SK-N-SH (cell line): ENCODE measurements at regions not wholly inside any gene's neighbourhood (a gene's known extent, or its start where the extent isn't known, plus 50 kb on each side); places are given as distances from the start of the nearest gene placed in this dataset.

ENCODE experiments used
- CTCF ChIA-PET: fragments of 300-600, 350-600 bp; formaldehyde crosslinking; extraction: SDS; loops from one replicate; lab custom pipeline; 2021; lab: Yijun Ruan, JAX
- POLR2A ChIA-PET: fragments of 350-600 bp; sonication (Branson Sonifier 250); formaldehyde crosslinking; extraction: SDS; loops from one replicate; lab custom pipeline; 2020; ENCODE audit warnings: antibody characterized with exemption, inconsistent platforms; lab: Yijun Ruan, JAX
- DNase-seq: peaks from one replicate; pipeline ENCODE4 v3.0.0; 2012
- H2AFZ ChIP-seq: fragments of 200-600 bp; sonication (generic); 2 replicates; pipeline ENCODE4 v1.8.1; 2016; ENCODE audit warnings: antibody characterized with exemption, mild to moderate bottlenecking, low read depth
- H3F3A ChIP-seq: fragments of 200-600 bp; sonication (generic); replicated peaks from 2 replicates; pipeline ENCODE3; 2016; ENCODE audit warnings: antibody characterized with exemption, mild to moderate bottlenecking; ENCODE audit not compliant: insufficient read depth
- H3K27ac ChIP-seq, 2 experiments: fragments of 200-500 bp in 1 of 2; fragments of 200-600 bp in 1 of 2; sonication (Bioruptor generic) in 1 of 2; sonication (generic), shearing (Covaris generic) in 1 of 2; 2 replicates each; pipeline versions ENCODE4 v1.5.1 to v1.6.1; 2014 to 2016; ENCODE audit warnings: low read depth in 2 of 2, inconsistent platforms in 1 of 2, low read length in 1 of 2, mild to moderate bottlenecking in 1 of 2, mixed read lengths in 1 of 2
- H3K27me3 ChIP-seq: fragments of 200-600 bp; sonication (generic), shearing (Covaris generic); 2 replicates; pipeline ENCODE4 v1.6.1; 2016; ENCODE audit warnings: mixed run types; ENCODE audit not compliant: insufficient read depth
- H3K36me3 ChIP-seq, 2 experiments: fragments of 200-500 bp in 1 of 2; fragments of 200-600 bp in 1 of 2; sonication (Bioruptor generic) in 1 of 2; sonication (generic) in 1 of 2; replicated peaks in 1 of 2; 2 replicates each; pipeline versions ENCODE3 to v1.5.1; 2014 to 2016; ENCODE audit warnings: low read length in 1 of 2, mild to moderate bottlenecking in 1 of 2; ENCODE audit not compliant: insufficient read depth in 2 of 2, control insufficient read depth in 1 of 2
- H3K4me1 ChIP-seq, 2 experiments: fragments of 200-500 bp in 1 of 2; fragments of 200-600 bp in 1 of 2; sonication (Bioruptor generic) in 1 of 2; sonication (generic), shearing (Covaris generic) in 1 of 2; 2 replicates each; pipeline versions ENCODE4 v1.5.1 to v1.6.1; 2014 to 2016; ENCODE audit warnings: low read depth in 1 of 2, low read length in 1 of 2, mixed run types in 1 of 2; ENCODE audit not compliant: insufficient read depth in 2 of 2, control insufficient read depth in 1 of 2
- H3K4me2 ChIP-seq: fragments of 200-600 bp; sonication (generic), shearing (Covaris generic); 2 replicates; pipeline ENCODE4 v1.6.1; 2017; ENCODE audit warnings: mixed run types
- H3K4me3 ChIP-seq, 2 experiments: fragments of 200-500 bp in 1 of 2; fragments of 200-600 bp in 1 of 2; sonication (Bioruptor generic) in 1 of 2; sonication (generic), shearing (Covaris generic) in 1 of 2; 2 replicates each; pipeline versions ENCODE4 v1.5.1 to v1.8.1; 2014 to 2016; ENCODE audit warnings: low read depth in 2 of 2, inconsistent platforms in 1 of 2, low read length in 1 of 2, mild to moderate bottlenecking in 1 of 2, mixed read lengths in 1 of 2, moderate library complexity in 1 of 2
- H3K79me2 ChIP-seq: fragments of 200-600 bp; sonication (generic); 2 replicates; pipeline ENCODE4 v1.8.1; 2017; ENCODE audit warnings: mild to moderate bottlenecking; ENCODE audit not compliant: insufficient read depth
- H3K9ac ChIP-seq: fragments of 200-600 bp; sonication (generic); 2 replicates; pipeline ENCODE4 v1.6.1; 2017; ENCODE audit warnings: mixed run types
- H3K9me2 ChIP-seq: fragments of 200-600 bp; sonication (generic); 2 replicates; pipeline ENCODE4 v1.6.1; 2017; ENCODE audit warnings: mixed run types
- H3K9me3 ChIP-seq: fragments of 200-600 bp; sonication (generic); 2 replicates; pipeline ENCODE4 v1.6.1; 2017; ENCODE audit warnings: mixed run types, mild to moderate bottlenecking, moderate library complexity
- H4K20me1 ChIP-seq: fragments of 200-600 bp; sonication (generic); 2 replicates; pipeline ENCODE4 v1.6.1; 2017; ENCODE audit warnings: mild to moderate bottlenecking, mixed run types; ENCODE audit not compliant: insufficient read depth
- EZH2phosphoT487 ChIP-seq: fragments of 200-600 bp; sonication (generic); IDR thresholded peaks from 2 replicates; pipeline ENCODE4 v1.6.1; 2017; ENCODE audit warnings: low read depth, mixed run types, mild to moderate bottlenecking, antibody characterized with exemption, moderate library complexity, borderline replicate concordance
- FOSL2 ChIP-seq: IDR thresholded peaks from 2 replicates; pipeline ENCODE4 v1.4.0; 2012; ENCODE audit warnings: low read depth, mild to moderate bottlenecking, moderate library complexity, borderline replicate concordance
- FOXJ3 ChIP-seq: sonication (generic); formaldehyde crosslinking; IDR thresholded peaks from 2 replicates; pipeline ENCODE4 v1.5.1; 2020; ENCODE audit warnings: mild to moderate bottlenecking, missing genetic modification reagents
- MEF2A ChIP-seq: IDR thresholded peaks from 2 replicates; pipeline ENCODE4 v1.4.0; 2012; ENCODE audit warnings: low read depth, borderline replicate concordance
- NFIC ChIP-seq: IDR thresholded peaks from 2 replicates; pipeline ENCODE4 v1.4.0; 2012; ENCODE audit warnings: borderline replicate concordance
- NRF1 ChIP-seq: IDR thresholded peaks from 2 replicates; pipeline ENCODE4 v1.6.1; 2012; ENCODE audit warnings: low read depth, mild to moderate bottlenecking, low read length
- PBX3 ChIP-seq: IDR thresholded peaks from 2 replicates; pipeline ENCODE4; 2012
- REST ChIP-seq: IDR thresholded peaks from 2 replicates; pipeline ENCODE4 v1.6.1; 2012; ENCODE audit warnings: mild to moderate bottlenecking, low read depth, low read length, moderate library complexity
- RFX5 ChIP-seq: IDR thresholded peaks from 2 replicates; pipeline ENCODE4 v1.6.1; 2012; ENCODE audit warnings: mild to moderate bottlenecking, improper control_type of control experiment, low read length
- RXRA ChIP-seq: IDR thresholded peaks from 2 replicates; pipeline ENCODE4 v1.4.0; 2012; ENCODE audit warnings: low read depth, mild to moderate bottlenecking, borderline replicate concordance
- TAF1 ChIP-seq: IDR thresholded peaks from 2 replicates; pipeline ENCODE4 v1.6.1; 2012; ENCODE audit warnings: low read depth, mild to moderate bottlenecking, low read length, moderate library complexity, borderline replicate concordance
- TCF12 ChIP-seq: IDR thresholded peaks from 2 replicates; pipeline ENCODE4 v1.4.0; 2012
- TEAD4 ChIP-seq: IDR thresholded peaks from 2 replicates; pipeline ENCODE4 v1.4.0; 2012; ENCODE audit warnings: mild to moderate bottlenecking, borderline replicate concordance; ENCODE audit not compliant: insufficient read depth
- YY1 ChIP-seq: IDR thresholded peaks from 2 replicates; pipeline ENCODE4 v1.4.0; 2012; ENCODE audit warnings: low read depth, mild to moderate bottlenecking
- WGBS: methylation state at CpG from one replicate; pipeline ENCODE4 v1.1.6; 2017; ENCODE audit warnings: low lambda C conversion rate; 5-methylcytosine and 5-hydroxymethylcytosine counted together
- TF ChIP-seq, protein P1 (sequence below): IDR thresholded peaks from 2 replicates; pipeline ENCODE4 v1.4.0; 2012; ENCODE audit warnings: low read depth

DNA sequence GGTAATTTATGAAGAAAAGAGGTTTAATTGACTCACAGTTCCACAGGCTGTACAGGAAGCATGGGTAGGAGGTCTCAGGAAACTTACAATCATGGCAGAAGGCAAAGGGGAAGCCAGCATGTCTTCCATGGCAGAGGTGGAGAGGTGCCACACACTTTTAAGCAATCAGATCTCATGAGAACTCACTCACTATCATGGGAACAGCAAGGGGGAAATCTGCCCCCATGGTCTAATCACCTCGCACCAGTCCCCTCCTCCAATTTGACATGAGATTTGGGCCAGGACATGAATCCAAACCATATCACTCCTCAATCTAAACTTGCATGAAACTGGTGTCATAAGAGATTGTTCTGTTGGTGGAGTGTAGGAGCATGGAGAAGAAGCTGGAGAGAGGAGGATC, 51.6 kb upstream of the CCN6 start:
- Histone ChIP-seq H3F3A (no peaks in the 10 kb centered on the region), H3K27me3 (no peaks in the 10 kb centered on the region), H3K4me1 (no peaks in the 10 kb centered on the region; a peak in 1 of 4 replicates), H2AFZ (no peak overlapping the region), H4K20me1 (no peaks in the 10 kb centered on the region), H3K4me2 (no peak overlapping the region), H3K4me3 (no peak overlapping the region), H3K9ac (no peak overlapping the region), H3K36me3 (no peaks in the 10 kb centered on the region), H3K9me3 (no peaks in the 10 kb centered on the region), H3K27ac (no peak overlapping the region), H3K9me2 (no peaks in the 10 kb centered on the region), H3K79me2 (no peaks in the 10 kb centered on the region)
- 90% methylated on average over 1 of the region's 1 CpG for WGBS
- DNase-seq, result no peak
- TF ChIP-seq YY1 (no peak), REST (no peak), RXRA (no peak), RFX5 (no peak), FOXJ3 (CRISPR knock-in tag) (no peak), EZH2phosphoT487 (no peak), PBX3 (no peak), FOSL2 (no peak), MEF2A (no peak), TCF12 (no peak), TEAD4 (no peak), NRF1 (no peak), NFIC (no peak), TAF1 (no peak)
- TF ChIP-seq, protein P1, sequence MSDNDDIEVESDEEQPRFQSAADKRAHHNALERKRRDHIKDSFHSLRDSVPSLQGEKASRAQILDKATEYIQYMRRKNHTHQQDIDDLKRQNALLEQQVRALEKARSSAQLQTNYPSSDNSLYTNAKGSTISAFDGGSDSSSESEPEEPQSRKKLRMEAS, result no peak
- POLR2A ChIA-PET, result no interaction called here
- CTCF ChIA-PET, result interaction anchor here (1.1 kb wide), 1 partner anchor 292 kb away, joined by 5 read pairs; no protein-coding TSS in a partner anchor
